IPS-18a (cell line): ENCODE measurements at regions not wholly inside any gene's neighbourhood (a gene's known extent, or its start where the extent isn't known, plus 50 kb on each side); places are given as distances from the start of the nearest gene placed in this dataset.

Experiments
- H3K27ac ChIP-seq: one replicate; pipeline ENCODE4 v1.5.1; 2013; ENCODE audit warnings: low read length
- H3K27me3 ChIP-seq: one replicate; pipeline ENCODE4 v1.6.1; 2013; ENCODE audit warnings: mild to moderate bottlenecking, low read length; ENCODE audit not compliant: control insufficient read depth, insufficient read depth
- H3K36me3 ChIP-seq: one replicate; pipeline ENCODE4 v1.6.1; 2013; ENCODE audit warnings: low read depth, low read length; ENCODE audit not compliant: control insufficient read depth
- H3K4me1 ChIP-seq: one replicate; pipeline ENCODE4 v1.6.1; 2013; ENCODE audit warnings: low read depth, low read length; ENCODE audit not compliant: control insufficient read depth
- H3K4me3 ChIP-seq: one replicate; pipeline ENCODE4 v1.5.1; 2013; ENCODE audit warnings: low read length
- H3K9ac ChIP-seq: one replicate; pipeline ENCODE4 v1.6.1; 2013; ENCODE audit warnings: mild to moderate bottlenecking, low read length, moderate library complexity
- H3K9me3 ChIP-seq: one replicate; pipeline ENCODE4 v1.6.1; 2013; ENCODE audit warnings: low read depth, low read length; ENCODE audit not compliant: control insufficient read depth

GRCh38 chr4:14267373-14268060, 640.0 kb upstream of the BOD1L1 start:
- Histone ChIP-seq H3K36me3 (no peaks in the 10 kb centered on the region), H3K4me1 (no peaks in the 10 kb centered on the region), H3K27me3 (no peaks in the 10 kb centered on the region), H3K9me3 (no peaks in the 10 kb centered on the region), H3K4me3 (no peak overlapping the region), H3K27ac (no peak overlapping the region), H3K9ac (no peak overlapping the region)

- H3K9ac ChIP-seq = no peak overlapping the region
Observed at GRCh38 chr4:14269824-14270223, 642.3 kb upstream of the BOD1L1 start.

GRCh38 chr4:14272206-14272605, 644.7 kb upstream of the BOD1L1 start:
- Histone ChIP-seq H3K27ac (no peak overlapping the region), H3K9ac (no peak overlapping the region), H3K27me3 (no peaks in the 10 kb centered on the region), H3K4me3 (no peak overlapping the region), H3K4me1 (no peaks in the 10 kb centered on the region), H3K36me3 (no peaks in the 10 kb centered on the region), H3K9me3 (no peaks in the 10 kb centered on the region)

More at GRCh38 chr4:14269824-14270223, 642.3 kb upstream of the BOD1L1 start:
- Histone ChIP-seq H3K4me3 (no peak overlapping the region), H3K36me3 (no peaks in the 10 kb centered on the region), H3K27ac (no peak overlapping the region), H3K9me3 (no peaks in the 10 kb centered on the region), H3K27me3 (no peaks in the 10 kb centered on the region), H3K4me1 (no peaks in the 10 kb centered on the region)

GRCh38 chr4:14277505-14277904, 650.0 kb upstream of the BOD1L1 start:
- Histone ChIP-seq H3K27ac (no peak overlapping the region), H3K9ac (no peak overlapping the region), H3K9me3 (no peaks in the 10 kb centered on the region), H3K36me3 (no peaks in the 10 kb centered on the region), H3K27me3 (no peaks in the 10 kb centered on the region), H3K4me1 (no peaks in the 10 kb centered on the region), H3K4me3 (no peak overlapping the region)

- Histone ChIP-seq H3K27ac (no peak overlapping the region), H3K4me3 (no peak overlapping the region), H3K4me1 (no peaks in the 10 kb centered on the region), H3K36me3 (no peaks in the 10 kb centered on the region), H3K9ac (no peak overlapping the region), H3K9me3 (no peaks in the 10 kb centered on the region), H3K27me3 (no peaks in the 10 kb centered on the region)
Observed at GRCh38 chr4:14280567-14280966, 653.0 kb upstream of the BOD1L1 start.

GRCh38 chr4:14284578-14284977, 657.1 kb upstream of the BOD1L1 start:
- Histone ChIP-seq H3K9me3 (no peaks in the 10 kb centered on the region), H3K9ac (no peak overlapping the region), H3K36me3 (no peaks in the 10 kb centered on the region), H3K27ac (no peak overlapping the region), H3K4me3 (no peak overlapping the region), H3K27me3 (no peaks in the 10 kb centered on the region), H3K4me1 (no peaks in the 10 kb centered on the region)

- H3K36me3 ChIP-seq = no peaks in the 10 kb centered on the region
- no peaks in the 10 kb centered on the region for H3K9me3 ChIP-seq
- no peak overlapping the region for H3K9ac ChIP-seq
- no peaks in the 10 kb centered on the region for H3K4me1 ChIP-seq
- H3K4me3 ChIP-seq = no peak overlapping the region
- no peaks in the 10 kb centered on the region for H3K27me3 ChIP-seq
- H3K27ac ChIP-seq = no peak overlapping the region
Observed at GRCh38 chr4:14289708-14290107, 662.2 kb upstream of the BOD1L1 start.

GRCh38 chr4:14293582-14293981, 666.1 kb upstream of the BOD1L1 start:
- no peaks in the 10 kb centered on the region for H3K4me1 ChIP-seq
- H3K9ac ChIP-seq = no peak overlapping the region
- no peak overlapping the region for H3K27ac ChIP-seq
- no peak overlapping the region for H3K4me3 ChIP-seq
- H3K27me3 ChIP-seq = no peaks in the 10 kb centered on the region
- no peaks in the 10 kb centered on the region for H3K36me3 ChIP-seq
- H3K9me3 ChIP-seq = no peaks in the 10 kb centered on the region

- H3K4me3 ChIP-seq = no peak overlapping the region
- H3K9ac ChIP-seq = no peak overlapping the region
- H3K27ac ChIP-seq = no peak overlapping the region
- H3K36me3 ChIP-seq = no peaks in the 10 kb centered on the region
- H3K9me3 ChIP-seq = no peaks in the 10 kb centered on the region
- H3K4me1 ChIP-seq = no peaks in the 10 kb centered on the region
- no peaks in the 10 kb centered on the region for H3K27me3 ChIP-seq
Observed at GRCh38 chr4:14294611-14295010, 667.1 kb upstream of the BOD1L1 start.

- H3K27me3 ChIP-seq = no peaks in the 10 kb centered on the region
- no peak overlapping the region for H3K4me3 ChIP-seq
- no peaks in the 10 kb centered on the region for H3K36me3 ChIP-seq
- no peak overlapping the region for H3K27ac ChIP-seq
- H3K9me3 ChIP-seq = no peaks in the 10 kb centered on the region
- H3K4me1 ChIP-seq = no peaks in the 10 kb centered on the region
- H3K9ac ChIP-seq = no peak overlapping the region
Observed at GRCh38 chr4:14299166-14299565, 671.6 kb upstream of the BOD1L1 start.

- H3K36me3 ChIP-seq = no peaks in the 10 kb centered on the region
- H3K4me1 ChIP-seq = no peaks in the 10 kb centered on the region
- no peak overlapping the region for H3K27ac ChIP-seq
- H3K4me3 ChIP-seq = no peak overlapping the region
- no peaks in the 10 kb centered on the region for H3K27me3 ChIP-seq
- no peaks in the 10 kb centered on the region for H3K9me3 ChIP-seq
- no peak overlapping the region for H3K9ac ChIP-seq
Observed at GRCh38 chr4:14302021-14302420, 674.5 kb upstream of the BOD1L1 start.

- no peaks in the 10 kb centered on the region for H3K36me3 ChIP-seq
- H3K27ac ChIP-seq = no peak overlapping the region
- no peaks in the 10 kb centered on the region for H3K4me1 ChIP-seq
- no peak overlapping the region for H3K4me3 ChIP-seq
- H3K9me3 ChIP-seq = no peaks in the 10 kb centered on the region
- no peaks in the 10 kb centered on the region for H3K27me3 ChIP-seq
- H3K9ac ChIP-seq = no peak overlapping the region
Observed at GRCh38 chr4:14303856-14304255, 676.3 kb upstream of the BOD1L1 start.
